Mesenchymal stem cell (in vitro differentiated cells and primary cell): ENCODE measurements at regions not wholly inside any gene's neighbourhood (a gene's known extent, or its start where the extent isn't known, plus 50 kb on each side); places are given as distances from the start of the nearest gene placed in this dataset.

Experiments used
- DNase-seq: peaks from one replicate; pipeline ENCODE4 v3.0.0-alpha.2; 2013
- H2AFZ ChIP-seq: one replicate; pipeline ENCODE4 v1.6.1; 2013; ENCODE audit warnings: low read depth, mild to moderate bottlenecking, control low read depth, inconsistent platforms, low read length, moderate library complexity
- H2AK5ac ChIP-seq: 2 replicates; pipeline ENCODE4 v1.6.1; 2013; ENCODE audit warnings: low read length, moderate library complexity, mild to moderate bottlenecking, inconsistent platforms; ENCODE audit not compliant: severe bottlenecking
- H2BK120ac ChIP-seq: one replicate; pipeline ENCODE4 v1.6.1; 2013; ENCODE audit warnings: low read depth, mild to moderate bottlenecking, inconsistent platforms, low read length, moderate library complexity
- H2BK12ac ChIP-seq, 2 experiments: one replicate each; pipeline ENCODE4 v1.6.1; 2013; ENCODE audit warnings: inconsistent platforms in 2 of 2, low read length in 2 of 2, mild to moderate bottlenecking in 2 of 2, moderate library complexity in 2 of 2, control low read depth in 1 of 2
- H2BK15ac ChIP-seq: one replicate; pipeline ENCODE4 v1.6.1; 2013; ENCODE audit warnings: mild to moderate bottlenecking, low read depth, inconsistent platforms; ENCODE audit not compliant: poor library complexity, severe bottlenecking
- H2BK5ac ChIP-seq: 2 replicates; pipeline ENCODE4 v1.6.1; 2013; ENCODE audit warnings: low read depth, mild to moderate bottlenecking, low read length, control low read depth, inconsistent platforms; ENCODE audit not compliant: poor library complexity, severe bottlenecking
- H3K14ac ChIP-seq, 2 experiments: one replicate each; pipeline ENCODE4 v1.6.1; 2013; ENCODE audit warnings: inconsistent platforms in 2 of 2, low read length in 2 of 2, control low read depth in 1 of 2, mild to moderate bottlenecking in 1 of 2, moderate library complexity in 1 of 2
- H3K18ac ChIP-seq, 2 experiments: one replicate each; pipeline ENCODE4 v1.6.1; 2013; ENCODE audit warnings: inconsistent platforms in 2 of 2, low read length in 2 of 2, control low read depth in 1 of 2, low read depth in 1 of 2, mild to moderate bottlenecking in 1 of 2
- H3K23ac ChIP-seq, 2 experiments: one replicate each; pipeline ENCODE4 v1.6.1; 2013; ENCODE audit warnings: inconsistent platforms in 2 of 2, low read length in 2 of 2, mild to moderate bottlenecking in 2 of 2, moderate library complexity in 2 of 2, control low read depth in 1 of 2
- H3K27ac ChIP-seq: 2 replicates; pipeline ENCODE4 v1.5.1; 2013; ENCODE audit warnings: mild to moderate bottlenecking, moderate library complexity, low read length, control low read depth, inconsistent platforms; ENCODE audit not compliant: poor library complexity, severe bottlenecking
- H3K27me3 ChIP-seq, 2 experiments: 2 replicates each; pipeline versions ENCODE4 v1.6.1 to v1.7.0; 2013; ENCODE audit warnings: low read length in 2 of 2, mild to moderate bottlenecking in 2 of 2, moderate library complexity in 2 of 2, control low read depth in 1 of 2, inconsistent platforms in 1 of 2; ENCODE audit not compliant: control insufficient read depth in 1 of 2, insufficient read depth in 1 of 2
- H3K36me3 ChIP-seq, 2 experiments: 2 replicates each; pipeline versions ENCODE4 v1.6.1 to v1.7.0; 2013; ENCODE audit warnings: low read length in 2 of 2, control low read depth in 1 of 2, inconsistent platforms in 1 of 2, low read depth in 1 of 2, mild to moderate bottlenecking in 1 of 2; ENCODE audit not compliant: insufficient read depth in 2 of 2, control insufficient read depth in 1 of 2
- H3K4ac ChIP-seq, 2 experiments: one replicate each; pipeline ENCODE4 v1.6.1; 2013; ENCODE audit warnings: inconsistent platforms in 2 of 2, low read length in 2 of 2, mild to moderate bottlenecking in 2 of 2, moderate library complexity in 2 of 2, control low read depth in 1 of 2, low read depth in 1 of 2
- H3K4me1 ChIP-seq: 2 replicates; pipeline ENCODE4 v1.6.1; 2013; ENCODE audit warnings: low read depth, low read length, control low read depth; ENCODE audit not compliant: control insufficient read depth, insufficient read depth
- H3K4me2 ChIP-seq: 2 replicates; pipeline ENCODE4 v1.6.1; 2013; ENCODE audit warnings: low read length, mild to moderate bottlenecking, inconsistent platforms; ENCODE audit not compliant: poor library complexity, severe bottlenecking
- H3K4me3 ChIP-seq, 2 experiments: 2 replicates each; pipeline versions ENCODE4 v1.5.1 to v1.7.0; 2013; ENCODE audit warnings: low read length in 2 of 2, mild to moderate bottlenecking in 2 of 2, control low read depth in 1 of 2, low read depth in 1 of 2; ENCODE audit not compliant: insufficient read depth in 1 of 2
- H3K79me1 ChIP-seq: replicated peaks from 2 replicates; pipeline ENCODE4 v1.6.1; 2013; ENCODE audit warnings: mild to moderate bottlenecking, control low read depth, low read length, inconsistent platforms; ENCODE audit not compliant: poor library complexity, severe bottlenecking
- H3K9ac ChIP-seq: 2 replicates; pipeline ENCODE4 v1.7.0; 2013; ENCODE audit warnings: mild to moderate bottlenecking, low read length, moderate library complexity
- H3K9me3 ChIP-seq: 2 replicates; pipeline ENCODE4 v1.7.0; 2013; ENCODE audit warnings: mild to moderate bottlenecking, low read length; ENCODE audit not compliant: control insufficient read depth
- H4K8ac ChIP-seq: one replicate; pipeline ENCODE4 v1.6.1; 2013; ENCODE audit warnings: inconsistent platforms, mild to moderate bottlenecking, low read length, moderate library complexity
- H4K91ac ChIP-seq: one replicate; pipeline ENCODE4 v1.6.1; 2013; ENCODE audit warnings: mild to moderate bottlenecking, low read length, inconsistent platforms
- WGBS: methylation state at CpG from one replicate; pipeline ENCODE4 v1.1.7; 2013; ENCODE audit warnings: mixed read lengths; 5-methylcytosine and 5-hydroxymethylcytosine counted together

DNA sequence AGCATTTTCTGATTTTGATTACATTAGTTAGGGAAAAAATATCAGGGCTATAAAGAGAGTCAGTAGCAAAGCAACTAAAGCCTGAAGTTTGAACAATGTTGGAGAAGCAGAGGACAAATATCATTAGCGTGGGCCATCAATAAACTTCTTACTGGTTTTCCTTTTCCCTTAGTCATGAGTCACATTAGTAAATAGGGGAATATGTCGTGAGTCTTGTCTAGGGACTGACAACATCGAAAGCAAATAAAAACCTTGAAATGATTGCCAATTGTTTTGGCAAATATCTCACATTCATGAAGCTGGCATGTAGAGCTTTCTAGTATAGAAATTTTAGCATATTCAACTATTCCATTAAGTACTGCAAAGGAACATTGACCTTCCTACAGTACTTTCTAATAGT lies 806.0 kb upstream of the SORCS1 start:
- H3K4me3 ChIP-seq, result no peak overlapping the region

DNA sequence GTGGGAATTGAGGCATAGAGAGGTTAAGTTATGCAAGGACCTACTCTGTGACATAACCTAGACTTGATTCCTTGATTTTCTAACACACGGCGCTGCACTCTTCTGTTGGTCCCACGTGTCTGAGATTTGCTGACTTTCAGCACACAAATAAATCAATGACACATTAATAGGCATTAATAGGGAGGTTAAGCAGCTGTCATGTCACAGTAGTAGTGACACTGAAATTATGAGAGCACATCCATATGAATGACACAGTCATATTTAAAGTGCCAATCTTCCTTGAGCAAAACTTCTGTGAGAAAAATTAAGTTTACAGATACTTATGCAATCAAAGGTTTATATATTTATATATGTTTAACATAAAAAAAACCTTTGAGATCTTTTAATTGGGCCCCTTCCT lies 805.4 kb upstream of the SORCS1 start:
- Histone ChIP-seq H3K4me3 (no peak overlapping the region), H3K36me3 (no peaks in the 10 kb centered on the region)

More for the DNA sequence above, 806.0 kb upstream of the SORCS1 start:
- Histone ChIP-seq H3K27me3 (no peaks in the 10 kb centered on the region), H4K8ac (no peak overlapping the region), H3K36me3 (no peaks in the 10 kb centered on the region), H3K9ac (no peak overlapping the region), H2AK5ac (no peak overlapping the region), H3K9me3 (no peaks in the 10 kb centered on the region), H3K14ac (no peak overlapping the region), H3K4ac (no peak overlapping the region), H4K91ac (no peak overlapping the region), H3K27ac (no peak overlapping the region), H2BK15ac (no peak overlapping the region), H3K4me2 (no peak overlapping the region), H3K79me1 (no peaks in the 10 kb centered on the region), H2BK5ac (no peak overlapping the region), H3K4me1 (no peaks in the 10 kb centered on the region), H2BK12ac (no peak overlapping the region), H3K23ac (no peak overlapping the region), H2AFZ (no peak overlapping the region), H2BK120ac (no peak overlapping the region), H3K18ac (no peak overlapping the region)
- no peak for DNase-seq
- 67% methylated on average over 3 of the region's 3 CpGs for WGBS

GRCh38 chr10:107966826-107967225 lies 802.3 kb upstream of the SORCS1 start:
- H2BK120ac ChIP-seq, result no peak overlapping the region
- H2AFZ ChIP-seq, result no peak overlapping the region
- H2BK12ac ChIP-seq, result no peak overlapping the region
- no peak overlapping the region for H3K9ac ChIP-seq
- H4K91ac ChIP-seq, result no peak overlapping the region
- no peak overlapping the region for H3K23ac ChIP-seq
- H3K4me3 ChIP-seq, result no peak overlapping the region
- H3K27me3 ChIP-seq, result no peaks in the 10 kb centered on the region
- H3K79me1 ChIP-seq, result no peaks in the 10 kb centered on the region
- no peak overlapping the region for H3K4ac ChIP-seq
- H3K4me1 ChIP-seq, result no peaks in the 10 kb centered on the region
- H3K36me3 ChIP-seq, result no peaks in the 10 kb centered on the region
- no peak overlapping the region for H4K8ac ChIP-seq
- no peak overlapping the region for H3K27ac ChIP-seq
- DNase-seq, result no peak
- no peak overlapping the region for H2BK5ac ChIP-seq
- H3K9me3 ChIP-seq, result no peaks in the 10 kb centered on the region
- H2BK15ac ChIP-seq, result no peak overlapping the region
- no peak overlapping the region for H3K4me2 ChIP-seq
- H2AK5ac ChIP-seq, result no peak overlapping the region
- H3K14ac ChIP-seq, result no peak overlapping the region
- no peak overlapping the region for H3K18ac ChIP-seq

More for the DNA sequence above, 805.4 kb upstream of the SORCS1 start:
- no peak overlapping the region for H2BK120ac ChIP-seq
- H3K9me3 ChIP-seq, result no peaks in the 10 kb centered on the region
- no CpG with 5 or more reads among the region's 3 CpGs for WGBS
- H2BK15ac ChIP-seq, result no peak overlapping the region
- H3K27me3 ChIP-seq, result no peaks in the 10 kb centered on the region
- H3K4ac ChIP-seq, result no peak overlapping the region
- H2BK12ac ChIP-seq, result no peak overlapping the region
- no peak overlapping the region for H3K4me2 ChIP-seq
- H3K4me1 ChIP-seq, result no peaks in the 10 kb centered on the region
- no peak overlapping the region for H3K14ac ChIP-seq
- no peak overlapping the region for H2AFZ ChIP-seq
- H3K27ac ChIP-seq, result no peak overlapping the region
- H4K91ac ChIP-seq, result no peak overlapping the region
- no peak overlapping the region for H3K9ac ChIP-seq
- H2AK5ac ChIP-seq, result no peak overlapping the region
- no peak for DNase-seq
- no peak overlapping the region for H3K18ac ChIP-seq
- H3K23ac ChIP-seq, result no peak overlapping the region
- H2BK5ac ChIP-seq, result no peak overlapping the region
- no peaks in the 10 kb centered on the region for H3K79me1 ChIP-seq
- H4K8ac ChIP-seq, result no peak overlapping the region

- H3K4me1 ChIP-seq, result no peaks in the 10 kb centered on the region
- no peak overlapping the region for H3K9ac ChIP-seq
- no peaks in the 10 kb centered on the region for H3K79me1 ChIP-seq
- H2BK5ac ChIP-seq, result no peak overlapping the region
- no peak overlapping the region for H2BK12ac ChIP-seq
- H3K27me3 ChIP-seq, result no peaks in the 10 kb centered on the region
- no peak overlapping the region for H2BK15ac ChIP-seq
- no peak overlapping the region for H3K14ac ChIP-seq
- no peak overlapping the region for H3K4ac ChIP-seq
- H3K23ac ChIP-seq, result no peak overlapping the region
- no peak overlapping the region for H3K27ac ChIP-seq
- H3K18ac ChIP-seq, result no peak overlapping the region
- no peak overlapping the region for H2AK5ac ChIP-seq
- no peak overlapping the region for H4K8ac ChIP-seq
- H2AFZ ChIP-seq, result no peak overlapping the region
- DNase-seq, result no peak
- no peak overlapping the region for H3K4me3 ChIP-seq
- no peaks in the 10 kb centered on the region for H3K36me3 ChIP-seq
- no peak overlapping the region for H4K91ac ChIP-seq
- WGBS, result 32% methylated on average over 6 of the region's 6 CpGs
- no peak overlapping the region for H2BK120ac ChIP-seq
- H3K4me2 ChIP-seq, result no peak overlapping the region
- H3K9me3 ChIP-seq, result no peaks in the 10 kb centered on the region
Observed at GRCh38 chr10:107952649-107953556, 788.4 kb upstream of the SORCS1 start.
